Right ventricle myocardium superior (tissue), 1 donor: ENCODE measurements at regions not wholly inside any gene's neighbourhood (a gene's known extent, or its start where the extent isn't known, plus 50 kb on each side); places are given as distances from the start of the nearest gene placed in this dataset.

Source experiments
- ATAC-seq: fragments of 200-7000 bp; cut with Tn5 transposase; one replicate; pipeline ENCODE4 v1.9.1; 2020; ENCODE audit warnings: mild to moderate bottlenecking; ENCODE audit not compliant: poor library complexity
- DNase-seq: peaks from one replicate; pipeline ENCODE4 v3.0.0-alpha.2; 2020
- intact Hi-C: fragments of 100-400 bp; cut with DNase I; formaldehyde crosslinking; loops from one replicate; pipeline ENCODE4 v1.11.2; 2022
- donor health status: DM: no; HTN: yes; CAD: no; lungs with severe emphysema.

DNA sequence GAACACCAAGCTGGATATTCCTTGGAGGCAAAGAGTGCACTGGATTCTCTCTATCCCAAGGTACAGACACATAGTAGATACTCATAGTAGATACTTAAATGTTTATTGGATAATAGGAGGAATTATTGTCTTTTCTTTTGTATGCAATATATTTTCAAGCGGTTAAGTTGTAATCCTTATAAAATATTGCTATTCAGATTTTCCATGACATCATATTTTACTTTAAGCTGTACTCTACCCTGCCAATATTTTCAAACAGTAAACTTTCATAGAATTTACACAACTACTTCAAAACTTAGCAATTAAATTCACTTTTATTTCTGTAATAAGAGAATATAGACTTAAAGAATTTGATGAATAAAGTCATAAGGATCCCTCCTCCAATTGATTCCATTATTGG, 546.5 kb upstream of the CAMK1G start:
- no peak for ATAC-seq
- no peak for DNase-seq
- intact Hi-C loops = no loop called here

DNA sequence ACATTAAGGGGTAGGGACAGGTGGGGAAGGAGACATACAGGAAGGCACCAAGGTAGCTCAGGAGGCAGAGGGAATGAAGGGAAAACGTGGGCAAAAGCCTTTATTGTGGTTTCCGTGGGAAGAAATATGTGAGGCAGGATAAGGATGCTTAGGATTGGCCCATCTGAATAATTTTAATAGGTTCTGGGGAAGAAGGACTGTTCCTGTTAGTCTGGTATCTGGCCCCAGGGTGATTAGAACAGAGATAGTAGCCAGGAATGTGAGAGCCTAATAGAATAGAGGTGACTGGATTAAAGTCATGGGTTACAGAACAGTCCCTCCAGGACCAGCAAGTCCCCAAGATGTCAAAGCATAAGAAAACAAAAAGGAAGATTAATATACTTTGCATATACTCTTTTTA, 545.2 kb upstream of the CAMK1G start:
- DNase-seq (no peak), ATAC-seq (no peak)
- intact Hi-C loops = no loop called here

DNA sequence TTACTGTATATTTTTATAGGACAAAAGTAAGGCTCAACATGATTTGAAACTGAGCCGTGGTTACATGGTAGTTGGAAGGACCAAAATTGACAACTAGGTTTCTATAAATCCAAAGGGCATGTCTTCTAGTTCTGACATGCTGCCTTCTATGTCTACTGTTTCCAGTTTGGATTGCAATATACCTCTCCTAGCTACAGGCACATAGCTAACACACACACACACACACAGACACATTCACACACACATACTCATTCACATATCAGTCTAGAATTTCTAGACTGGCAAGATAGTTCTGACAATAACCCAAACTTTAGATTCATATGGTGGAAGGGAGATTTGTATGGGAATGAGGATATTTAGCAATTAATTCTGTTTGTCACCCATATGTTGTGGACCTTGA, 544.8 kb upstream of the CAMK1G start:
- no peak for ATAC-seq

DNA sequence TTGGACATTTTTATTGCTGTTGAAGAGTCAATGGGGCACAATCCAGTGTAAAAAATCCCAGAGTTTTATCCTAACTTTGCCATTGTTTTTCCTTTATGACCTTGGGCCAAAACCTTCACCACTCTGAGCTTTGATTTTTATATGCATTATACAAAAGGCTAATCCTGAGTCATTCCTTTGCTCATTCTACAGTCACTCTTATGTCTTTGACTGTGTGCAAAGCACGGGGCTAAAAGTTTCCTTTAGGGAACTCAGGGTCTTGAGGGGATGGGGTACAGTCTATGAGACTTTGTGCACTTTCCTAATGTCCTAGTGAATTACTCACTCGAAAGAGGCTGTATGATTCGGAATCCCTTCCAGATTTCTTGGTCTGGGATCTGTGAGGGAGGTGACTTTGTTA, 543.2 kb upstream of the CAMK1G start:
- ATAC-seq (no peak), DNase-seq (no peak)
- intact Hi-C loops = no loop called here

More for the DNA sequence above, 544.8 kb upstream of the CAMK1G start:
- intact Hi-C loops = no loop called here
- no peak for DNase-seq

DNA sequence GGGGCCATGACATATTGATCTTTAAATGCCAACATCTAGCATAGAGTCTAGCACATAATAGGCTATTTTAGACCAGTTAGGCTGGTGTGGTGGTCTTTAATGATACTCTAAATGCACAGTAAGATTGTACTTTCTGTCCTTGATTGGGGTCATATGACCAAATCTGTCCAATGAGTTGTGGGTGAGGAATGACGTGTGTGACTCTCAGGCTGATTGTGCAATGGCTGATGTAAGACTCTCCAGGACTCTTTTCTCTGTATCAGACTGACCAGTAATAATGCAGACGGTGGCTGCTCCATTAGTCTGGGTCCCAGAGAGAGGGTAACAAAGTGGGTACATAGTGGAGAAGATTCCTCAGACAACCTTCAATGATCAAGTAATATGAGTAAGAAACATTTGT, 541.6 kb upstream of the CAMK1G start:
- intact Hi-C loops = no loop called here
- ATAC-seq (no peak), DNase-seq (no peak)

DNA sequence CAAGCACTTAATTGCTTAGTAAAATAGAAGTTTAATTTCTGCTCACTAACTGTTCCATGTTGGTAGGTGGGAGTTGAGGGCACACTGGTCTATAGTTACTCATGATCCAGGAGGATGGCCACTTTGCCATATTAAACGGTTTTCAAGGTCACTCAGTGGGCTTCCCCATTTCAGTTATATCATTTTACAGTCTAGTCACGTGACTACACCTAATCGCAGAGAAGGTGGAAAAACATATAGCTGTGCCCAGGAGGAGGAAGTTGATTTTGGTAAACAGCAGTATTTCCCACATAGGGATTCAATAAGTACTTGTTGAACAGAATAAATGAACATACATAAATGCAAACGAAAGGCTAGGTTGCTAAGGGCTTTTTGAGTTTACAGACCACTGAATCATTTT, 541.1 kb upstream of the CAMK1G start:
- intact Hi-C loops = no loop called here
- DNase-seq = no peak
- ATAC-seq = no peak

DNA sequence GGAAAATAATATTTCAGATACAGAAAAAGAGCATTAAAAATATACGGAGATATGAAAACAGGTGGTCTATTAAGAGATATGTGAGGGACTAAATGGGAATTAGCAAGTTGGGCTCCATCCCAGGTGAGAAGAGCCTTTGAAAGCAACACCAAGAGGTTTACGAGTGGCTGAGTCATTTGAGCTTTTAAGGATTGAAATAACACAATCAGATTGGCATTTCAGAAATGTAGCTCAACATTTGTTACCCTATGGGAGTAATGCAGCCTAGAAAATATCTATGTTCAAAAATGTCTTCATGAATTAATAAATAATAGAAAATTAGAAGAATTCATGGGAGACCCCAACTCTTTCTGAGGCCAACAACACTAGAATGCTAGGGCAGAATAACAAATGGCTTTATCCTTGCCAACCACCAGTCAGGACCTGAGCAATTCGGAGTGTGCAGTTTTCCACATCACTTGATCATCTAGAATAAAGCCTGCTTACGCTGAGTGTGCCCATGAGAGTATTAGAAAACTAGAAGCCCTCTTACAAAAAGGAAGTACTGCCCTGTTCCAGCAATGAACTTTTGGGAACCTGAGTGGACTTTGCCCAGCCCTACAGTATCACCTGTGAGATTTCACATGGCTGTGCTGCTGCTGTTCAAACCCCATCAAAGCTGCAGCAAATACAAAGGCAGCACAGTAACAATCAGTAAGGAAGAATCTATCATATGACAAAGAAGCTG, 538.0 kb upstream of the CAMK1G start:
- ATAC-seq (no peak), DNase-seq (no peak)
- intact Hi-C loops = no loop called here

DNA sequence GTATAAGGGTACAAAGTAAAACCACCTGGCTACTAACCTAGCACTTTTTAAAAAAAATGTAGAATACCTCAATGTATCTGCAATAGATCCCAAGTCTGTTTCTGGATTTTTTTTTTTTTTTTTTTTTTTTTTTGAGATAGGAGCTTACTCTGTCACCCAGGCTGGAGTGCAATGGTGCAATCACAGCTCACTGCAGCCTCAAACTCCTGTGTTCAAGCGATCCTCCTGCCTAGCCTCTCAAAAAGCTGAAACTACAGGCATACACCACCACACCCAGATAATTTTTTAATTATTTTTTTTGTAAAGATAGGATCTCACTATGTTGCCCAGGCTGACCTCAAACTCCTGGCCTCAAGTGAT, 537.5 kb upstream of the CAMK1G start:
- intact Hi-C loops = no loop called here
- no peak for DNase-seq
- no peak for ATAC-seq

DNA sequence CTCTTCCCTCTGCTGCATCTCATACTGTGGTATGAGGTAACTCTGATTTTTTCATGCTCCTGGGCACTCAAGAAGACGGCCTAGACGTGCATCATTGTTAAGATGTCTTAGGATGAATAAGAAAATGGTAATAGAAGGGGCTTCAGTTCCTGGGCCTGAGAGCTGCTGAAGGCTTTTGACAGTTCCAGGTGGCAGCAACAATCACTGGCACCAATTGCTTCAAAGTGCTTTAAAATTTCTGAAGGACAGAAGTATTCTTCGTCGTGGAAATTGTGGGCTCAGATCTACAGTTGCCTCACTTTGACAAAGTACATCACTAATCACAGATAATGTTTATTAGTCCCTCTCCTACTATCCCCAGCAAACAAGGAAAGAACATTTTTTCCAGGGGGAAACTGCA, 536.6 kb upstream of the CAMK1G start:
- DNase-seq (no peak), ATAC-seq (no peak)
- intact Hi-C loops = no loop called here

DNA sequence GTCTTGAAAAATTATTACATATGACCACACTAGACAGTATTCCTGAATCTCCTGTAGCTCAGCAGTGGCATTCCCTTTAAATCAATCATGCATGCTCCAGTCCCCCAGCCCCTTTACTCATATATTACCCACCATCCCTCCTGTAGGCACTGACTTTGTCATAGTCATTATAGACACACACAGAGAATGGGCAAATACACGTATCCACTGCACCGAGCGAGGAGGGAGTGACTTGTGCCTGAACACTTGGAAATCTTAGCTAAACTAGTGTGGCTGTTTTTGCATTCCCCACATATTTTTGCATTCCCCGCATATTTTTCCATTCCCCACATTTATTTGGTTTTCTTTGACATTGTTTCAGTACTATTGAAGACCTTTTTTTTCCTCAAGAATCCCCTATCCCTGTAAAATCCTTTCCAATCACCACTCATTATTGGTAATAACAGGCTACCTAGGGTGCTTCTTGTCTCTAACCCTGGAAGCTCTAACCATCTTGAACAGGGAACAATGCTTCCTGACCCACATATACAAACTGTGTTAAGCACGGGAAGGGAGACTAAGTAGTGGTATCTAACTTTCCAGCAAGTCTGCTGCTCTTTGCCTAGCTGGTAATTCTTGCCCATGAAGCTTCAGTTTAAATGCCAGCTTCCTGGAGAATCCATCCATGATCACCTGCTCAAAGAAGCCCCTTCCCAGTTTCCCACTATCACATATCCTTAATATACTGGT, 534.4 kb upstream of the CAMK1G start:
- intact Hi-C loops = no loop called here
- DNase-seq (no peak), ATAC-seq (no peak)

DNA sequence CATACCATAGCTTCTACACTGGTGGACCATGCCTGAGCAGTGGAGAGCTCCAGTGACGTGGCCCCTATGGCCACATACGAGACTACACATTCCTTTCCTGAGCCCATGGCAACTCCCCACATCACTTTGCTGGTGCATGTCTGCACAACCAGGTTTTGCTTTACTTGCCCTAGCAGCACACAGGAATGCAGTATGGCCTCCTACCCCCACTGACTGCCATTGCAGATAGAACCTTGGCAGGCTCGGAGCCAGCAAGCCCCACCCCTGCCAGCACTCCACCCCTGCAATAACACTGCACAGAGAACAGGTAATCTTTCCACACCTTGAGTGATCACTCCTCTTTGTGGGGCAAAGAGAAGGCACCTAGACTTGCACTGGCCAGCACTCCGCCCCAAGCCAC, 531.9 kb upstream of the CAMK1G start:
- intact Hi-C loops = no loop called here
- ATAC-seq = no peak
- DNase-seq = no peak

DNA sequence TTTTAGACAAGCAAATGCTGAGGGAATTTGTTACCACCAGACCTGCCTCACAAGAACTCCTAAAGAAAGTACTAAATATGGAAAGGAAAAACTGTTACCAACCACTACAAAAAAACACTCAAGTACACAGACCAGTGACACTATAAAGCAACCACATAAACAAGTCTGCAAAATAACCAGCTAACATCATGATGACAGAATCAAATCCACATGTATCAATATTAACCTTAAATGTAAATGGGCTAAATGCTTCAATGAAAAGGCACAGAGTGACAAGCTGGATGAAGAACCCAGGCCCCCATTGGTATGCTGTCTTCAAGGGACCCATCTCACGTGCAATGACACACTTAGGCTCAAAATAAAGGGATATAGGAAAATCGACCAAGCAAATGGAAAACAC, 529.9 kb upstream of the CAMK1G start:
- ATAC-seq (no peak), DNase-seq (no peak)
- intact Hi-C loops = no loop called here

DNA sequence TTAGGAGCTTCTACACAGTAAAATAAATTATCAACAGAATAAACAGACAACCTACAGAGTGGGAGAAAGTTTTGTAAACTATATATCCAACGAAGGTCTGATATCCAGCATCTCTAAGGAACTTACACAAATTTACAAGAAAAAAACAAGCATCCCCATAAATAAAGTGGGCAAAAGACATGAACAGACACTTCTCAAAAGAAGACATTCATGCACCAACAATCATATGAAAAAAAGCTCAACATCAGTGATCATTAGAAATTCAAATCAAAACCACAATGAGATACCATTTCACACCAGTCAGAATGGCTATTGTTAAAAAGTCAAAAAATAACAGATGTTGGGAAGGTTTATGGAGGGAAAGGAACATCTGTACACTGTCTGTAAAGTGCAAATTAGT, 526.4 kb upstream of the CAMK1G start:
- ATAC-seq (no peak), DNase-seq (no peak)
- intact Hi-C loops = no loop called here

DNA sequence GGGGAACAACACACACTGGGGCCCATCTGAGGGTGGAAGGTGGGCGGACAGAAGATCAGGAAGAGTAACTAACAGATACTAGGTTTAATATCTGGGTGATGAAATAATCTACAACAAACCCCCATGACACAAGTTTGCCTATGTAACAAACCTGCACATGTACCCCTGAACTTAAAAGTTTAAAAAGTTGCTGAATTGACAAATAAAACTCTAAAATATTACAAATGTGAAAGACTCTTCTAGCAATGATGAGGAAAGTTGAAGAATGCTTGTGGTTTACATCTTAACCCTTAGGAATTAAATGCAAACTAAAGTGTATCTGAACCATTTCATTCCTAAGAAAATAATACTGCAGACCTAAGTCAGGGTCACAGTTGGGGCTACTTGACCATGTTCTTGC, 525.6 kb upstream of the CAMK1G start:
- intact Hi-C loops = no loop called here

DNA sequence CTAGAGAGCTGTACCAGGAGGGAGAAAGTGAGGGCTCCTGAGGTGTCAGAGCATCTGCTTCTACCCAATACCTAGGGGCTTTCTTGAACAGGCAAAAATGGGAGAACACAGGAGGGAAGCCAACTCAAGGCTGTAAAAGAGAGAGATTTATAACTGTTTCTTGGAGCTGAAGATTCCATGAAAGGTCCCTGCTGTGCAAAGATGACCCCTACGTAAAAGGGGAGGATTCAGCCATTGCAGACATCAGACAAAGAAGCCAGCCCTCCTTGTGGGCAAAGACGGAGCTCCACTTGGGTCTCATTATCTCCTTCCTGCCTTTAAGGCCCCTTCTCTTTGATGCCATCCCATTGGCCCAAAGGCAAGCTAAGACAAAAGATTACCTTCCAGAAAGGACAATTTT, 524.1 kb upstream of the CAMK1G start:
- DNase-seq = no peak
- intact Hi-C loops = no loop called here
- ATAC-seq = no peak

More for the DNA sequence above, 525.6 kb upstream of the CAMK1G start:
- ATAC-seq (no peak), DNase-seq (no peak)

DNA sequence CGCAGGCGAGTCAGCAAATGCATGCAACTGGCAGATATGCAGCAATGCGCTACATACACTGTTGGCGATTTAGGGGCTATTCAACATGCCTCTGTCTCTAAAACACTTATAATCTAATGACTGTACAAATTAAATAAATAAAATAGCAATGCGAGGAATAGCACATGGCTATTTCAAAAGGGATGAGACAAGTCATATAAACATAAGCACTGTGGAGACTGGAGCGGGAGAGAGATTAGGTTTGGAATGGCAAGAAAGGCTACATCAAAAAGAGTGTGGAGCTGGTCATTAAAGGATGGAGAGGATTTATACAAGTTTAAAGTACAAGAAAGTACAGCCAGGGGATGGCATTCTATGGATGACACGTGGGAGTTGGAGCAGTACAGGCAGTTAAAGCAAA, 523.5 kb upstream of the CAMK1G start:
- DNase-seq = no peak
- no peak for ATAC-seq
- intact Hi-C loops = no loop called here

DNA sequence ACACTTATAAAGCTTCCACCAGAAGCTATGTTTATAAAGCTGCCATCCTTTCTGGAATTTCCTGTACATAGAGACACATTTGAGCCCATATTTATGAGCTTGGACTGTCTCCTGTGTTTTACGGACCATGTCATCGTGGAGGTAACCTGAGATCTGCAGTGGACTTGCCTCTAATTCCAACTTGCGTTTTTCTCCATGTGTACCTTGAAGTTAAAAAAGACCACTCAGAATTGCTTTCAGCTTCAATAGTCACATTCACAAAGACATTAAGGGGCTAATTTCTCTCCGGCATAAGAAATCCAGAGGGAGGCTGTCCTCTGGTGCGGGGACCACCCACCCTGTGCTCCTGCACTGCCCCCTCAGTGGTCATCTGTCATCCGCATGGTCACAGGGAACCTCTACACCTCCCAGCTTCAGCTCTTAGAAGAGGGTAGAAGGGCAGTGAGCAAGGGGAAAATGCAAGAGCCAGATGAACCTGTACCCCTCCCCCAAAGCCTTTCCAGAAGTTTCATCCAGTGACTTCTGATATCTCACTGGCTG, 521.4 kb upstream of the CAMK1G start:
- intact Hi-C loops = no loop called here
- ATAC-seq (no peak), DNase-seq (no peak)

DNA sequence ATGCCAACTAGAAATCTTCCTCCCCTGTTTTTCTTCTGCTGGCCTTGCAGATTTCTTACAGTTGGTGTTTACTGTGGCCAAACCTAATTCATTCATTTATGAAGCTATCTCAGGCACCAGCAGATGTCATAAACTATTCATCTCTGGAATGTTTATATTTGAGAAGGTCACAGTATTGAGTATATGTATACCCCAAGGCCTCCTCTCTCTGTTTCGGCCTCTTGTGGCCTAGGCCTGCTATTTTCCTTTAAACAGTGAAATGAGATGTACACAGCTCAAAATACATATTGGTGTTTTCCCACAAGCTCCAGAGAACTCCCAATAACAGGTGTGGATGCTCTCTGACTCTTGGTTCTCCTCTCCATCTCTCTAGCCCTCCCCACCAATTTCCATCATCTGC, 520.7 kb upstream of the CAMK1G start:
- ATAC-seq (no peak), DNase-seq (no peak)
- intact Hi-C loops = no loop called here

DNA sequence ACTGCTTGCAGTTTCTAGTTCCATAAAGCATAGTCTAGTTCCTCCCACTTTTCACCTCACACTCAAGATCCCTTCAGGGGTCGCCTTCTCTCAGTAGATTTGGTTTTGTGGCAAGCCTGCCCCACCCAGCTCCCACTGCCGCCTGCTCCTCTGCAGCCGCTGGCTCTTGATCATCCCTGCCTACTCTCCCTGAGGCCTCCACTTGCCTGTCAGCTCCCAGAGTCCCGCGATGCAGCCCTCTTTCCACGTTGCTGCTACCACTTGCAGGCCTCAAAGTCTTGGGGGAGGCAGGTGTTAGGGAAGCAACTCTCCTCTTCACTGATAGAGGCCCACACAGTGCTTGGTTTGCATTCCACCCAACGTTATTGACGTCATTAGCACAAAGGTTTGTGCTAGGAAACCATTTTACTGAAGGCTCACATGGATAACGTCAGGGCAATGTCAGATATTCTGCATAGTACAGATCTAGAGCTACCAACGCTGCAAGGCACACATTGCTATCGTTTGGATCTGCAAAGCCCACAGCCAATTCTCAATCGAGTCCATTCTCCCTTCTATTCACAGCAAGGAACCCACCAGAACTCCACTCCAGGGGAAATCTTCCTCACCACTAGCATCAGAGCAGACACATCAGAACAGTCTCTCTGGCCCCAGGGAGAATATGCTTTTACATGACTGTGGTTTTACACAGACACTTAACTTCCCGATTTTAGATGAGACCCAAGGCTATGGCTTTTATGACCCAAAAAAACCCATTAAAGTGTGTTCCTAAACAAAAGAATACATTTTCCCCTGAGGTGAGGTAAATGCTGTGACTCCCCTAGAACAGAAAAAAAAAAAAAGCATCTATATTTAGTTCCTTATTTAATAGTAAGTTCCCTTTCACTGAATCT, 519.5 kb upstream of the CAMK1G start:
- ATAC-seq (no peak), DNase-seq (no peak)
- intact Hi-C loops = no loop called here
